ENCODE measurements at regions not wholly inside any gene's neighbourhood (a gene's known extent, or its start where the extent isn't known, plus 50 kb on each side); places are given as distances from the start of the nearest gene placed in this dataset.
"Not testable (repeated sequence)": the region's sequence is repeated elsewhere in the genome, so short reads cannot be mapped to it uniquely, and the experiment has no call there.

DNA sequence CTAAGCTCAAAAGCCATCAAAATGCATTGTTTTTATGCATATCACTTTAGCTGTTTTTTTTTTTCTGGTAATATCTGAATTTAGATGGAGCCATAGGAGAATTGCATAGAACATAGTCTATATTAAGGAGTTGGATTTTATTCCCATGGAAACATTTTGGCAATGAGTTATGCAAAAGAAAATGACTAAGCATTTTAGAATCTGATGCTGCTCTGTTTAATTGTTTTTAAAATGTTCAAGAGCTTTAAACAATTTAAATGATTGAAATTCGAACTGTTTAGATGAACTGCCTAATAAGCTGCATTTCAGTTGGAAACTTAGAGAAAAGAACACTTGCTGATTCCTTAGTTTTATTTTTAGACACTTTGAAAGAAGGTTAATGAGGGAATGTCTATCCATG lies 1531.5 kb upstream of the B3GALT2 start:
- DNase-seq = no peak

DNA sequence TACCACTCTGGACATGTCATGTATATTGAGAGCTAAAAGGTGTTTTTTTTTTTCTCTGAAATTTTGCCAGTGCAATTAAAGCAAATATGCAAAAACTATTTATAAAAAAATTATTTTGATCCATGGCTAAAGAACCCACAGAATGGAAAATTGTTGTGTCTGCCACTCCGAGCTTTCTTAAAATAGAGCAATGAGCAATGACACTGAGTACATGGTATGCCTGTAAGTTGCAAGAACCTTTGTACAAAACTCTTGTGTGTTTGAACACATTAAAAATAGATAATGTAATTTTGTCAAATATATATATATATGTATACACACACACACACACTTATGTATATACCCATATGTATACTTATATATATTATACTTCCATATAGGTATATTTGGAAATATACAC lies 1530.9 kb upstream of the B3GALT2 start:
- DNase-seq = no peak

DNA sequence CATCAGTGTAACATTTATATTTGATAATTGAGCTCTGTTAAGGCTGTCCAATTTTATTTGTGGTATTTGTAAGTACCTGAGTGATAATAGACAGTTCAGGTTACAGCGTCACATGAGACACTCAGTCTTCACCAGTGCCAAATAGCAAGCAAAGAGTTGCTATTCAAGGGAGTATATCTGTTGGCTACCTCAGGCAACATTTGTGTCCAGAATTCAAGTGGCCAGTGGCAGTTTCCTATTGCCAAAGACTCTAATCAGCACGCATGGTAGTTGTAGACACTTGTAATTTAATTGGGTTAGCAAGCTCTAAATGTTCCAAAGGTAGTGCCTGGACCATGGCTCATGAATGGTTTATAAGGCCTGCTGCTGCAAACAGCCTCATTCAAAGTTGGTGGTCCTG lies 1524.3 kb upstream of the B3GALT2 start:
- DNase-seq = no peak

DNA sequence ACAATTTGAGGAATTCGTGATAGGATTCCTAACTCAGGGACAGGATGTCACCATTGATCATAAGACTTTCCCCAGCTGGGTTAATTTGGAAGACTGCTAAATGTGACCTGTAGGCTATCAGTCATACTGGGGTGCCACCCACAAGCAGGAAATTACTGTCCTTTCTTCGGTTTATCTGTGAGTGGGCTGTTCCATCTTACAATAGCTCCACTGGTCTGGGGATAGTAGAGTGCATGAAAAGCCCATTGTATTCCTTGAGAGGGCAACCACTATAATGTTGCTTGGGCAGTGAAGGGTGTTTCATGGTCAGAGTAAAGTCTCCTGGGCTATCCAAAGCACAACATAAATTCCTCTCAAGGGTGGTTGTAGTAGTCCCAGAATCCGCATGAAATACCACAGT lies 1523.0 kb upstream of the B3GALT2 start:
- no peak for DNase-seq

DNA sequence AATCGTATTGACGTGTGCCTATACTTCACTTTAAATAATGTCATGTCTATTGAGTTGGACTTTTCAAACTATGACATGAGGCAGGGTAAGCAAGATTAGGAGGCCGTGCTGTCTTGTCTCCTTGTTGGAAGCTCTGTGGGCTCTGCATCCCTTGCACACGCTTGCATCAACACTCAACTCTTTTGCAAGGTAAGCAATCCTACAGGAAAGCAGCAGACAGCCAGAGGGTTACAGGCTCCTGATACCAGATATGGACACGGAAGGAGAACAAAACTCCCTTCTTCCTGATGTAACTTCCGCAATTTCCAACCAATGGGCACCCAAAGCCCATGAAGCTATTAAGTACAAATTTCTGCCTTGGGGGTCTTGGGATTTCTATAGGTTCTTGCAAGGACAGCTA lies 1520.7 kb upstream of the B3GALT2 start:
- DNase-seq = no peak

DNA sequence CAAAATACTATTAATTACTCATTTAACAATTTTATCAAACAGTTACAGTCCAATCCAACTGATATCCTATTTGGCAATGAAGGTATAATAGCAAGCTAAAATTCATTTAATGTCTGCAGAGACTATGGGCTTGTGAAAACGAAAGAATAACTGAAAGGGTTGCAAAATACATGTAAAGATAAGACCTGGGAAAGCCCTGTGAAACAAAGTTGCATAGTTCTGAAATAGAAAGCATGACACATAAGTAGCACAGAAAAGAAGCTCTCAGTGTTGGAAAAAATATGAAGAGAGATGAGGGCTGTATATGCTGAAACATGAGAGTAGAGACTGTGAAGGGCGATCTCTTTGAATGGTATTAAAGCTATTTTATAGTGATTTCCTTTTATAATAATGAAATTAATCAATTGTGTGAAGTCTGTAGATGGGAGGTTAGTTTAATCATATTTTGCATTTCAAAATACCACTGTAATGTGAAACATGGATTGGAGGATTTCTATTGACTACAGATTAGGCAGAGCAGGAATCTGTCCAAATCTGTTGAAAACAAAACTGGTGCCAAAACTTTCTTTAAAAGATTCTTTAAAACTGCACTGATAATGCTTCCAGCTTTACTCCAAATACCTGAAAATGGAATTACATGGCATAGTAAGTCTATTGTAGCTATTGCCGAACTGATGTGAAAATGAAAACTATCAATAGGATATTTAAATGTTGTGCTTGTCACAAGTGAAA lies 1518.9 kb upstream of the B3GALT2 start:
- DNase-seq = no peak

DNA sequence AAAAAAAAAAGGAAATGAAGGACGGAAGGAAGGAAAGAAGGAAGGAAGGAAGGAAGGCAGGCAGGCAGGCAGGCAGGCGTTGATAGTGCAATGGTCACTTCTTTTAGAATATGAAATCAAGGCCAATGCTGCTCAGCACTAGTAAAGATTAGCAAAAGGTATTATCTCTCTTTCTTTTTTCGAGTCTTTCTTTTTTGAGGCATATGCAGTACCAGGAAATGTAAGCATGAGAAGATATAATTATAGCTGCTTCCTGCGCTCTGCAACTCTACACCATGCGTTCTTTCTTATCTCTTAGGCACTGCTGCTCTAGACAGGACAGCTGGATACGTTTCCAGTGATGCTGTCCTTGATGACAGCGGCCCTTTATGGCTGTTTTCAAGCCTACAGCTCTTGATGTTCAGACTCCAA lies 1512.5 kb upstream of the B3GALT2 start:
- DNase-seq = no peak

DNA sequence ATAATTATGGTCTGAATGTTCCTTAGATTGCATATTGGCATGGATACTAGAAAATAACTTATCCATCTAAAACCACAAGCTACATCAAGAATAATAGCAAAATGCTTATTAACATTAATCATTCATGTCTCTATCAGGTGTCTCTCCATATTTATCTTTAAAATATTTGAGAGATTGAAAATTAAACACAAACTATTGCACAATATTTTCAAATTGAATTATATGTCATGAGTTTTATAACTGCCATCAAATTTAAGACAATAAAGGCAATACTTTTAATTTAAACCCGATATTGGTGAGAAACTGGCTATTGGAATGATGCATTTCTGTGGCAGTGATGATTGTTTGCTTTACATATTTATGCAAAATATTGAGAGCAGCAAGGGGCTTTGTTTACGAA lies 1506.8 kb upstream of the B3GALT2 start:
- DNase-seq = no peak

DNA sequence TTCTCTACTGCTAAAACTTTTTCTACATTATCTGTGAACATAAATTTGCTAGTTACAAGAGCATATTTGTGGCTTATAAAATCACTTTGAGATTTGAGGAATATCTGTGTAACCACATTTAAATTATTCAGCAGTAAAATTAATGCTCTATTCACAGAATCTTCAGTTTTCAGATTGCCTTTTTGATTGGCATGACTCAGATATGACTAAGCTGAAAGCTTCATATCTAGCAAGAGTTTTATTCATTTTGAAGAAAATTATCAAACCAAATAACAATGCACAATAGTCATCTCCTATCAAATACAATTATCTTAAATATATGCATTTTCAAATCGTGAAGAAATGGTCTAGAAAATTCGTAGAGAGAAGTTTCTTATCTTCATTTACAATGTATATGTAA lies 1498.2 kb upstream of the B3GALT2 start:
- no peak for DNase-seq

DNA sequence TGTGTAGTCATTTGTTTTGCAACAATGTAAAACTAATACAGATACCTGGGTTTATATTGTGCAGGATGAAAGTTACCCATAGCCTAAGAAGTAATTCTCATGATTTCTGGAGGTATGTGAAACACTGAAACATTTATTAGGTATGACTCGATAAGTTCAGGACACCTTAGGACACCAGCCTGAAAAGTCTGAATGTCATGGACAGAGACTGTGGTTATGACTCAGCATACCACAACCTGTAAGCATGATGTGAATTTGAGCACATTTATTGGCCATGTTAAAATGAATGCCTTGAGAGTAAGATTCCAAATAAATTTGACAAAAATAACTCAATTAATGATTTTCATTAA lies 1471.7 kb upstream of the B3GALT2 start:
- DNase-seq = no peak

DNA sequence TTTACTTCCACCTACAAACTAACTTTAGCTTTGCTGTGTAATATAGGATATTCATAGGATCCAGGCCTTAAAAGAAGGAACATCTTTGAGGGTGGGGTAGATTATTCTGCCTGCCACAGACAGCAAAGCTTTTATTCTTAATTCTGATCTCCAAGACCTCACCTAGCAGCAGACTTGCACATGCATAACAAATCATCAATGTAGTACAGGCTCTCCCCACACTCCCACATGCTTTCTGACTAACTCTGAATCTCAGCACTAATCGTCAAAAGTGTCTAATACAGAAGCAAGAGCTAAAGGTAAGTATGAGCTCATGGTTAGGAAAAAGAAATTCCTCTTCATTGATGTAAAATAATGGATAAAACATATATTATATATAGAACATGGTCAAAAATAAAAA lies 1468.5 kb upstream of the B3GALT2 start:
- no peak for DNase-seq

DNA sequence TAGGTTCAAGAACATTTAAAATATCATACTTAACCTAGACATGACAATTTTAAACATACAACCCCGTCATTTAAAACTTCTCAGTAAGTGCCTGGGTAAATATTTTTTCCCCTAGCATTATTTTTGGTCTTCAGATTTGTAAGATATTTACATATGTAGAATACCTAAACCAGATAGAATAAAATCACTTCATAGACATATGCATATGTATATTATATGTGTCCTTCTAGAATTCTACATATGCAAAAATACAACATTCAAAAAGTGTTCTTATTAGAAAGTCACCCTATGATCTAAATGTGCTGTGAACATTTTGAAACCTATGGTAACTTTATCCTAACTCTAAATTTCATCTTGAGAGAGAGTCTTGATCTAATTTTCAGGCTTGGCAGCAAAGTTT lies 1467.0 kb upstream of the B3GALT2 start:
- no peak for DNase-seq

DNA sequence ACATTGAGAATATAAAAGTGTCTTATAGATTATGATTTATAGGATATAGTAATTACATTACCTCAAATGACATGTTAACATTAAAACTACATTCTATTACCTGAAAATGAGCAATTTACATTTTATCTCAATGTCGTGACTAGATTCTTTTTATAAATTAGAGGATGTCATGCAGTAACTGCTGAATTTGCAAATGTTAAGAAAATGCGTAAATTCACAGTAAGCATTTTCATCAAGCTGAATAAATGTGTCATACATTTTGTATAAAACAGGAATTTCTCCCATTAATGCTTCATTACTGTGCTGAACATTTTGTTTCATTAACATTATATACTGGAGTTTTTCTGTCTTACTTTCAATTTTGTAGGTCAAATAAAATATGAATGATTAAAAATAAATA lies 1460.7 kb upstream of the B3GALT2 start:
- no peak for DNase-seq

DNA sequence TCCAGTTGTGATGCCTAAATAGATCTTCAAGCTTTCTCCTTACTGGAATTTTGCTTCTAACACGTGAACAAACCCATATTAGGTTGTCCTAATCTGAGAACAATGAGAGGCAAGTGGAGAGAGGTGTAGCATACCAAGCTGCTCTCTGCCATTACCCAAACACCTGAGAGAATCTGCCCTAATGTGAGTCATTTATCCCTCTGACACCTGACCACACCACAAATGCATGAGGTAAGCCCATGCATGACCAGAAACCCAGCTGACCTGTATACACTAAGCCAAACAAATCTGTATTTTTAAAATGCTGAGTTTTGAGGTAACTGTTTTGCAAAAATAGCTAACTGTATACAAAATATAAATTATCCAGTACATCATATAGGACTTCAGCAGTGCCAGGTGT lies 1458.1 kb upstream of the B3GALT2 start:
- DNase-seq = no peak

DNA sequence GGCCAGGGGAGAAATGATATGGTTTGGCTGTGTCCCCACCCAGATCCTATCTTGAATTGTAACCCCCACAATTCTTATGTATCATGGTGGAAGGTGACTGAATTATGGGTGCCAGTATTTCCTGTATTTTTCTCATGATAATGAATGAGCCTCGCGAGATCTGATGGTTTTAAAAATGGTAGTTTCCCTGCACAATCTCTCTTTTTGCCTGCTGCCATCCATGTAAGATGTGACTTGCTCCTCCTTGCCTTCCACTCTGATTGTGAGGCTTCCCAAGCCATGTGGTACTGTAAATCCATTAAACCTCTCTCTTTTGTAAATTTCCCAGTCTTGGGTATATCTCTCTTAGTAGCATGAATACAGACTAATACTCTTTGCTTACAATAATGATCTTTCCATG lies 1453.9 kb upstream of the B3GALT2 start:
- DNase-seq = no peak

DNA sequence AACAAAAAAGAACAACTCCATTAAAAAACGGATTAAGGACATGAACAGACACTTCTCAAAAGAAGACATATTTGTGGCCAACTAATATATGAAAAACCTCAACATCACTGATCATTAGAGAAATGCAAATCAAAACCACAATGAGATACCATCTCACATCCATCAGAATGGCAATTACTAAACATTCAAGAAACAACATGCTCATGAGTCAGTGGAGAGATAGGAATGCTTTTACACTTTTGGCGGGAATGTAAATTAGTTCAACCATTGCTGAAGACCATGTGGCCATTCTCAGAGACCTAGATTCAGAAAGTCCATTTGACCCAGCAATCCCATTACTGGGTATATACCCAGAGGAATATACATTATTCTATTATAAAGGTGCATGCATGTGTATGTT lies 1442.6 kb upstream of the B3GALT2 start:
- DNase-seq = no peak

DNA sequence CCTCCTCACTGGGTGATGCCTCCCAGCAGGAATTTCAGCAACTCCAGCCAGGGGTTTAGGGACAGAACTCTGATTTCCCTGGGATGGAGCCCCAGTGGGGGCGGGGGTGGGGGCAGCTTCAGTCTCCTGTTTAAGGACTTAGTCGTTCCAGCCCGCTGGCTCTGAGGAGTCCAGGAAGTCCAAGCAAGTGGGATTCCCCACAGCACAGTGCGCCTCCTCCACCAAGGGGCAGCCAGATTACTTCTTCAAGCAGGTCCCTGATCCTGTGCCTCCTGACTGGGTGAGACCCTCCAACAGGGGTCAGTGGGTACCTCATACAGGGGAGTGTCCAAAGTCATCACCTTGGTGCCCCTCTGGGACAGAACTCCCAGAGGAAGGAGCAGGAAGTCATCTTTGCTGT lies 1438.4 kb upstream of the B3GALT2 start:
- no peak for DNase-seq

DNA sequence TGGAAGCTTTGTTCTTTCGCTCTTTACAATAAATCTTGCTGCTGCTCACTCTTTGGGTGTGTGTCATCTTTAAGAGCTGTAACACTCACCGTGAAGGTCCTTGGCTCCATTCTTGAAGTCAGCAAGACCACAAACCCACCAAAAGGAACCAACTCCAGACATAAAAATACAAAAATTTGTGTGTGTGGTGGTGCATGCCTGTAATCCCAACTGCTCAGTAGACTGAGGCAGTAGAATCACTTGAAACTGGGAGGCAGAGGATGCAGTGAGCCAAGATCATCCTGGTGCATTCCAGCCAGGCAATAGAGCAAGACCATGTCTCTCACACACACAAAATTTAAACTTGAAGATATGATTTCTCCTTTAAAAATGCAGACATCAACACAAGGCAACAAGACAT lies 1431.7 kb upstream of the B3GALT2 start:
- DNase-seq = no peak

DNA sequence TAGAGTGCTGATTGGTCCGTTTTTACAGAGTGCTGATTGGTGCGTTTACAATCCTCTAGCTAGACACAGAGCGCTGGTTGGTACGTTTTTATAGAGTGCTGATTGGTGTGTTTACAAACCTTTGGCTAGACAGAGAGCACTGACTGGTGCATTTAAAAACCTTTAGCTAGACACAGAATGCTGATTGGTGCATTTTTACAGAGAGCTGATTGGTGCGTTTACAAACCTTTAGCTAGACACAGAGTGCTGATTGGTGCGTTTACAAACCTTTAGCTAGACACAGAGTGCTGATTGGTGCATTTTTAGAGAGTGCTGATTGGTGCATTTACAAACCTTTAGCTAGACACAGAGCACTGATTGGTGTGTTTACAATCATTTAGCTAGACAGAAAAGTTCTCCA lies 1430.9 kb upstream of the B3GALT2 start:
- not testable (repeated sequence) for DNase-seq

DNA sequence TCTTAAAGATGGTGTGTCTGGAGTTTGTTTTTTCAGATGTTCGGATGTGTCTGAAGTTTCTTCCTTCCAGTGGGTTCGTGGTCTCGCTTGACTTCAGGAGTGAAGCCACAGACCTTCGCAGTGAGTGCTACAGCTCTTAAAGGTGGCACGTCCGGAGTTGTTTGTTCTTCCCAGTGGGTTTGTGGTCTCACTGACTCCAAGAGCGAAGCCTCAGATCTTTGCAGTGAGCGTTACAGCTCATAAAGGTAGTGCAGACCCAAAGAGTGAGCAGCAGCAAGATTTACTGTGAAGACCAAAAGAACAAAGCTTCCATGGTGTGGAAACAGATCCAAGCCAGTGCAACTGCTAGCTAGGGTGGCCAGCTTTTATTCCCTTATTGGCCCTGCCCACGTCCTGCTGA lies 1430.4 kb upstream of the B3GALT2 start:
- DNase-seq = no peak

DNA sequence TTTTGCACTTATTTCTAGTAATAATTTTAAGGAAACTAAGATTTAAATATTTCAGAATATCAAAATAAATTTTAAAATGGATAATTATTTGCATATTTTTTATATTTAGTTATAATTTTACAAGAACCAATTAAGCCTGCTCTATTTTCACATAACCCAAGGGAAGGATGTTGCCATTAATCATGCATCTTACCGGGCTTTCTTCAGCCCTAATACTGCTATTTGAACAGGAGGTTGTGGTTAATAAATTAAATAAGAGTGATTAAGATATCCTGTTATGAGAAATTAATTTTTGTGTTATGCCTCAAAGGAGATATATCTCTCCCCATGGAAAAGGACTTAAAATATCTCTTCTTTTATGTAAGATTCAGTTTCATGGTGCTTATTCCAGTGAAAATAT lies 1415.8 kb upstream of the B3GALT2 start:
- no peak for DNase-seq

DNA sequence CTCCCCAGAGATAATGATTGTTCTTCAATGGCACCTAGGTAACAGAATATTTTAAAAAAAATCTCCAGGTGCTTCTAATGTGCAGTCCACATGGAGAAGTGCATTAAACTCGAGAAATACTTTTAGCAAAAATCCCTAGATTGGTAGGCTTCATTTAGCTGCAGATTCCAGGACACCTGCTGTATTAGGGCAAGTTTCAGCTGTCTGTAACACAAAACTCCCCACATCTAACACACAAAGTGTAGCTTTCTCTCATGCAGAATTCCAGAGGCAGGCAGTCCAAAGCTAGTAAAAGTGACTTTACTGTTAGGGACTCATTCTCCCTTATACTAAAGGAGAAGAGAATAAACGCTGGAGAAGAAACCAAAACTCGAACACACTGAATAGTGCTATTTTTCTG lies 1414.3 kb upstream of the B3GALT2 start:
- DNase-seq = no peak

DNA sequence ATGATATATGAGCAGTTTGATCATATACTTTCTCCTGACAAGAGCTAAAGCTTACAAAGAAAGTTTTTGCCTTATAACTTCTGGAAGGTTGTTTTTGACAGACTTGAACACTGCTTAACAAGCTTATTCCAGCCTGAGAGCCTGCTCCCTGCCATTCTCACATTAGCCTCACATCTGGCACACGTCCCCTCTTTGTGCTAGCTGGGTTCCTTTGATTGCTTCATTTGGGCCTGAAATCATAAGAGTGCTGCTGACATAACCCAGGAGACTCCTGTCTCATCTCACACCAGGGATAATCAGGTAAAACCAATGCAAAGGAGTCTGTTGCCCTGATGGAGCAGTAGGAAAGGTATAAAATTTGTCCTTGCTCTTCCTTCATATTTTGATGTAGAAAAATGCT lies 1411.7 kb upstream of the B3GALT2 start:
- DNase-seq = no peak

DNA sequence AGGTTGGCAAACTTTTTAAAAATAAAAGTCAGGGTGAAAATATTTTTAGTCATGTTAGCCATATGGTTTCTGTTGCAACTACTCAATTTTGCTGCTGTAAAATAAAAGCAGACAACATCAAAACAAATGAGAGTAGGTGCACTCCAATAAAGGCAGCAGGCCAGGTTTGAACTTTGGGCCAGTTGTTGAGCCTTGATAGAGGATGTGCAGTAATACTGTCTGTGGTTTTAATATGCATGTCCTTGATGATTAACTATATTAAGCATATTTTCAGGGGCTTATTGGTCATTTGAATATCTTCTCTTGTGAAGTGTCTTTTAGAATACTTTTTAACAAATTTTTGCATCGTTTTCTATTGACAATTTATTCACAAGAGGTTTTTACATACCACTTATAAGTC lies 1399.9 kb upstream of the B3GALT2 start:
- no peak for DNase-seq

Data from amygdala (tissue), 56 donors.